Coronary artery (tissue), 2 donors: ENCODE measurements at regions not wholly inside any gene's neighbourhood (a gene's known extent, or its start where the extent isn't known, plus 50 kb on each side); places are given as distances from the start of the nearest gene placed in this dataset.

Experiments used
- DNase-seq: peaks from one replicate; pipeline ENCODE4 v3.0.0-alpha.2; 2017; ENCODE audit warnings: low spot score
- H3K27ac ChIP-seq, 2 donors: fragments of 200-600 bp; sonication (generic); one replicate each; pipeline ENCODE4 v1.5.1; 2016 to 2019
- H3K4me3 ChIP-seq: fragments of 200-600 bp; sonication (generic); 2 replicates; pipeline ENCODE4 v1.5.1; 2016; ENCODE audit warnings: mild to moderate bottlenecking, moderate library complexity
- TF ChIP-seq, protein P1 (sequence below): fragments of 200-600 bp; sonication (generic); IDR thresholded peaks from one replicate; pipeline ENCODE4 v1.5.1; 2019; ENCODE audit warnings: antibody characterized with exemption

DNA sequence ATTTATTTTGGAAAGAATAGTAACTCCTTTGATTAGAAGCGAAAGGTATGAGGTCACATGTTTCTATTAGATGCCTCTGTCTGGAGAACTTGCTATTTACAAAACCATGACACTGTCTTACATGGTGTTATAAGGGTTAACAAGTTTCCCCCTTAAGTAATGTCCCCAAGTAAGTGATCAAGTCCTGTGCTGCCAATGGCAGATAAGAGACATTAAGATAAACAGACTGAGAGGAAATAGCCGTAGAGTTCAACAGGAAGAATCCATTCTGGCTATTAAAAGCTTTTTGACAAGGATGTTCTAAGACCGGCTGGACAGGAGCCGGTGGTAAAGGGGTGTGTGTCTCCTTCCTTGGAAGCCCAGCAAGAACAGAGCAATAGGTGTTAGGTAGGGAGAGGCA is 257.5 kb downstream of the GADD45G start:
- TF ChIP-seq, protein P1, sequence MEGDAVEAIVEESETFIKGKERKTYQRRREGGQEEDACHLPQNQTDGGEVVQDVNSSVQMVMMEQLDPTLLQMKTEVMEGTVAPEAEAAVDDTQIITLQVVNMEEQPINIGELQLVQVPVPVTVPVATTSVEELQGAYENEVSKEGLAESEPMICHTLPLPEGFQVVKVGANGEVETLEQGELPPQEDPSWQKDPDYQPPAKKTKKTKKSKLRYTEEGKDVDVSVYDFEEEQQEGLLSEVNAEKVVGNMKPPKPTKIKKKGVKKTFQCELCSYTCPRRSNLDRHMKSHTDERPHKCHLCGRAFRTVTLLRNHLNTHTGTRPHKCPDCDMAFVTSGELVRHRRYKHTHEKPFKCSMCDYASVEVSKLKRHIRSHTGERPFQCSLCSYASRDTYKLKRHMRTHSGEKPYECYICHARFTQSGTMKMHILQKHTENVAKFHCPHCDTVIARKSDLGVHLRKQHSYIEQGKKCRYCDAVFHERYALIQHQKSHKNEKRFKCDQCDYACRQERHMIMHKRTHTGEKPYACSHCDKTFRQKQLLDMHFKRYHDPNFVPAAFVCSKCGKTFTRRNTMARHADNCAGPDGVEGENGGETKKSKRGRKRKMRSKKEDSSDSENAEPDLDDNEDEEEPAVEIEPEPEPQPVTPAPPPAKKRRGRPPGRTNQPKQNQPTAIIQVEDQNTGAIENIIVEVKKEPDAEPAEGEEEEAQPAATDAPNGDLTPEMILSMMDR = no peak
- no peak for DNase-seq
- Histone ChIP-seq H3K27ac (no peak overlapping the region), H3K4me3 (no peak overlapping the region)

DNA sequence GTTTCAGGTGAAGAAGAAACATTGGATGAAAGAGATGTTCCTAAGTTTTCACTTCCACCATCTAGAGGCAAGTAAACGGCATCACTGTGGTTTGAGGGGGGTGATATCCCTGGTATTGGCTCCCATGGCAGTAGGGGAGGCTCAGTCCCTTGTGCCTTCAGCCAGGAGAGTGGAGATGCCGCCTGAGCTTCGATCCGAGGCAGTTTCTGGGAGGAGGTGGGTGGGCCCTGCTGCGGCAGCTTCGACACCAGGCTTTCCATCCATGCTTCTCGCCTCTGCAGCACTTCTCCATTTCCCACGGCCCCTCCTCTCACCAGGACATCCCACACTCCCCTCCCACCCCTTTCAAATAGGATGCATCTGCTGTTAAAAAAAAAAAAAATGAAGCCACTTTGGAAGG is 258.3 kb downstream of the GADD45G start:
- Histone ChIP-seq H3K4me3 (no peak overlapping the region), H3K27ac (no peak overlapping the region)
- TF ChIP-seq, protein P1 = no peak
- DNase-seq = no peak

DNA sequence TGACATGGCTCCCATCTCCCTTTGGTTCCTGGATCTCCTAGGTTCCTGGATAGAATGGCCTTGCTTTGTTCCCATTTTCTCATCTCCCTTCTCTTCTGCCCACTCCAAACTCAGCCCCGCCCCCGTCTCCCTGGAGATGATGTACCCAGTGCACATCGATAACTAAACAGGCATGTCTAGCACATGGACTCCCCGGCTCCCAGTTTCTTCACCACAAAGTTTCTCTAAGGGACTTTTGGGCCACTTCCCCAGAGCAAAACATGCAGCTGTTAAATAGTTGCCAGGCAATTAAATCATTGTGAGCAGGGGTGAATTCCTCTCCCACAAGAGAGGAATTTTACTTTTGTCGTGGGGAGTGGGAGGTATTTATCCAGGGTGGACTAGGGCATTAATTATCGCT is 259.0 kb downstream of the GADD45G start:
- Histone ChIP-seq H3K4me3 (no peak overlapping the region), H3K27ac (no peak overlapping the region)
- no peak for DNase-seq
- TF ChIP-seq, protein P1 = no peak

DNA sequence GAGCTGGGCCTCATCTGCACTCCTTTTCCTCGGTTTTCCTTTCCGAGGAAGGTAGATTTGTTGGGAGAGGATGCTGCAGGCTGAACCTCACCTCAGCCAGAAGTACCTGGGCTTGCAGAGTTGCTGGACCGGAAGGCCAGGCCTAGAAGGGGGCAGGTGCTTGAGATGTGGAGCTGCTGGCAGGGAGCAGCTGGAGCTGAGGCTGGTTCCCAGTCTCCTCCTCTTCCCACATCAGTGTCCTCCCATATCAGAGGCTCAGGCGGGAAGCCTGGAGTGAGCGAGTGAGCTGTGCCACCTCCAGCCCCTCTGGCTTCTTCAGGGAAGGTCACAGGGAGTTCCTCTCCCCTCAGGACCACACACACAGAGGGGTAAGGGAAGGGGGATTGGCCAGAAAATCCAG is 259.4 kb downstream of the GADD45G start:
- no peak overlapping the region for H3K4me3 ChIP-seq
- H3K27ac ChIP-seq = no peak overlapping the region
- no peak for DNase-seq
- TF ChIP-seq, protein P1 = no peak

DNA sequence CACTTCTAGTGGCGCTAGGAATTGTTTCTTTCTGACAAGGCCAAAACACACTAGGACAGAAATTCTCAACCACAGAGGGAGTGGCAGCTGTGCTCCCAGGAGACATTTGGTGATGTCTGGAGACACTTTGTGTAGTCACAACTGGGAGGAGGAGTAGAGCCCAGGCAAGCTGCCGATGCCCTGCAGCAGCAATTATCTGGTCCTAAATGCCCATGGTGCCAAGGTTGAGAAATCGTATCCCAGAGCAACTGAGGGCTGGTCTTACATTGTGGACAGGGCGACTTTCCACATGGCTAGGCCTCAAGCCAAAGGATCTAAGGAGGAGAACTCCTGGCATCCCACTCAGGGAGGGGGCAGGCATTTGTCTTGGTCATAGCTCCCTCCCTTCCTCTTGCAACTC is 259.9 kb downstream of the GADD45G start:
- TF ChIP-seq, protein P1 = no peak
- no peak for DNase-seq
- H3K27ac ChIP-seq = no peak overlapping the region
- no peak overlapping the region for H3K4me3 ChIP-seq

DNA sequence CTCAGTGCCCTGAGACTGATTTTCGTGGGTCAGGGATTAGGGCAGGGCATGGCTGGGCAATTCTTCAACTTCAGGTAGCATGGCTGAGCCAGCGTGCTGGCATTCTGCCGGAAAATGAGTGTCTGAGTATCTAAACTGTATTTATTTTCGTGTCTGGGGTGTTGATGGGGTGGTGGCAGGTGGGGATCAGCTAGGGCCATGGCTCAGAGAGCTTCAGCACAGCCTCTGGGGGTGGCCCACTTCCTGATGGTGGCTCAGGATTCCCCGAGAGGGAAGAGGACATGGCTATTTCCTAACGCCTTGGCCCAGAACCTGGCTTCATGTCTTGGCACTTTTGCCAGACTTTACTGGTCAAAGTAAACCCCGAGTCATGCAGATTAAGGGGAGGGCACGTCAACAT is 260.5 kb downstream of the GADD45G start:
- no peak overlapping the region for H3K4me3 ChIP-seq
- H3K27ac ChIP-seq = no peak overlapping the region
- DNase-seq = no peak
- TF ChIP-seq, protein P1 = no peak

DNA sequence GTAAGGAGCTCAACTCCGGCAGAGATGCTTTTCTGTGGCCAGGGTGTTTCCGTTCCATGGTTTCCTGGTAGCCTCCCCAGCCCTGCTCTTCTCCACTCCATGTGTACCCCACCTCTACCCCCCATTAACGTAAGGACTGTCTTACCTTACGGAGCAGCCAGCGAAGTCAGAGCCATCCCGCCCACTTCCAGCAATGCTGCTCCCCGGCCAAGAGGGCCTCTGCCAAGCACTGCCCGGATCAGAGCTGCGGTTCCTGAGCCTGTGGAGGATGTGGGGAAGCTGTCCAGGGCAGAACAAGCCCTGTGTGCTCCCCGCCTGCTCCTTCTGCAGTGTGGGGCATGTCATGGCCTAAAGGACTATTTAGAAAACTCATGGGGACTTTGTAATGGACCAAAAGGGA is 261.2 kb downstream of the GADD45G start:
- H3K4me3 ChIP-seq = no peak overlapping the region
- TF ChIP-seq, protein P1 = no peak
- DNase-seq = no peak
- H3K27ac ChIP-seq = no peak overlapping the region
